AG09309 (cell line): ENCODE measurements at regions not wholly inside any gene's neighbourhood (a gene's known extent, or its start where the extent isn't known, plus 50 kb on each side); places are given as distances from the start of the nearest gene placed in this dataset.

Experiments used
- DNase-seq: peaks from one replicate; pipeline ENCODE4 v3.0.0-alpha.2; 2010; ENCODE audit warnings: low read depth
- H3K4me3 ChIP-seq: 2 replicates; pipeline ENCODE4 v1.5.1; 2011; ENCODE audit warnings: mild to moderate bottlenecking, low read depth, low read length, moderate library complexity; ENCODE audit not compliant: control insufficient read depth
- TF ChIP-seq, protein P1 (sequence below): IDR thresholded peaks from 2 replicates; pipeline ENCODE4 v1.5.1; 2011; ENCODE audit warnings: mild to moderate bottlenecking, low read depth, low read length, inconsistent platforms; ENCODE audit not compliant: insufficient read depth, control insufficient read depth; ENCODE audit errors: missing control alignments

- TF ChIP-seq, protein P1, sequence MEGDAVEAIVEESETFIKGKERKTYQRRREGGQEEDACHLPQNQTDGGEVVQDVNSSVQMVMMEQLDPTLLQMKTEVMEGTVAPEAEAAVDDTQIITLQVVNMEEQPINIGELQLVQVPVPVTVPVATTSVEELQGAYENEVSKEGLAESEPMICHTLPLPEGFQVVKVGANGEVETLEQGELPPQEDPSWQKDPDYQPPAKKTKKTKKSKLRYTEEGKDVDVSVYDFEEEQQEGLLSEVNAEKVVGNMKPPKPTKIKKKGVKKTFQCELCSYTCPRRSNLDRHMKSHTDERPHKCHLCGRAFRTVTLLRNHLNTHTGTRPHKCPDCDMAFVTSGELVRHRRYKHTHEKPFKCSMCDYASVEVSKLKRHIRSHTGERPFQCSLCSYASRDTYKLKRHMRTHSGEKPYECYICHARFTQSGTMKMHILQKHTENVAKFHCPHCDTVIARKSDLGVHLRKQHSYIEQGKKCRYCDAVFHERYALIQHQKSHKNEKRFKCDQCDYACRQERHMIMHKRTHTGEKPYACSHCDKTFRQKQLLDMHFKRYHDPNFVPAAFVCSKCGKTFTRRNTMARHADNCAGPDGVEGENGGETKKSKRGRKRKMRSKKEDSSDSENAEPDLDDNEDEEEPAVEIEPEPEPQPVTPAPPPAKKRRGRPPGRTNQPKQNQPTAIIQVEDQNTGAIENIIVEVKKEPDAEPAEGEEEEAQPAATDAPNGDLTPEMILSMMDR = no peak
- H3K4me3 ChIP-seq = no peak overlapping the region
- no peak for DNase-seq
Observed at GRCh38 chr10:62658516-62658915, 146.0 kb upstream of the ADO start.

DNA sequence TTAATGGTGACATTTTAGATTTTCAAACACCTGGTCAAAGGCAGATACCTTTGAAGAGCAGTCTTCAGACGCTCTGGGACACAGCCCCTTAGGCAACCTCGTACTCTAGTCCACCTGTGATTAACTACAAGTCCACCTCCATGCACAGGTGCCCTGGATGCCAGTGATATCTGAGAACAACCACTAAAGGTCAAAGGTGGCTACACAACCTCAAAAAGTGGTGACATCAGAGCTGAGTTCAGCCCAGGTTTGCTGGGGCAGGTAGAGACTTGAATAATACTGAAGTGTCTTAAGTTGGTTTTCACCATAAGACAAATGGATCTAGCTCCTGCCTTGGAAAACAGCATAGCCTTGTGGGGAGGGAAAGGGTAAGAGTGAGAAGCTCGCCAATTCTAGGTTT lies 143.4 kb upstream of the ADO start:
- TF ChIP-seq, protein P1 = no peak
- H3K4me3 ChIP-seq = no peak overlapping the region

DNA sequence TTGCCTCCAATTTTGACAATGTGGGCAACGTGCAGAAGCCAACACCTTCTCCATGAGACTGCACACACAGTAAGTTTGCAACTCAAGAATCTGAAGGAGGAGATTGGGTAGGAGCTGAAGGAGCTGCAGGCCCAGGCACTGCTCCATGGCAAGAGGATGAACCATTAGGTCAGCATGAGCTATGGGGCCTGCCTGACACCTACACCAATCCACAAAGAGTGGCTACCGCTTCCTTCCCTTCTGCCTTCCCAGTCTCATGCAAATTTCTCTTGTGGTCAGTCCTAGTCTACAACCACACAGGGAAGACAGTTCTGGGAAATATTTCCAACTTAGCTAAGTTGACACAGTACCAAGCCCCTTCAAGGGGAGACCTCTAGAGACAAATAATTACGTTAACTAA lies 142.0 kb upstream of the ADO start:
- no peak for DNase-seq
- no peak overlapping the region for H3K4me3 ChIP-seq
- TF ChIP-seq, protein P1 = no peak

More for the DNA sequence above, 143.4 kb upstream of the ADO start:
- DNase-seq = no peak

- H3K4me3 ChIP-seq = no peak overlapping the region
- DNase-seq = no peak
- TF ChIP-seq, protein P1 = no peak
Observed at GRCh38 chr10:62665771-62666170, 138.7 kb upstream of the ADO start.

DNA sequence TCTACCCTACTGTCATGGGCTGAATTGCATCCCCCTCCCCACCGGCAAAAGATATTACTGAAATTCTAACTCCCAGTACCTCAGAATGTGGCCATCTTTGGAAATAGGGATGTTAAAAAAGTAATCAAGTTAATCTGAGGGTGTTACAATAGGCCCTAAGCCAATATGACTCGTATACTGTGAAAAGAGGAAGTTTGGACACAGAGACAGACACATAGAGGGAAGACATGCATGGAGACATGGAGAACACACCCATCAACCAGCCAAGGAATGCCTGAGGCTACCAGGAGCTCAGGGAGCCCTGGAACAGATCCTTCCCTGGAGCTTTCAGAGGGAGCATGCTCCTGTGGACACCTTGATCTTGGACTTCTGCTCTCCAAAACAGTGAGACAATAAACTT lies 138.2 kb upstream of the ADO start:
- no peak for DNase-seq
- TF ChIP-seq, protein P1 = no peak
- H3K4me3 ChIP-seq = no peak overlapping the region

GRCh38 chr10:62669341-62669740 lies 135.2 kb upstream of the ADO start:
- DNase-seq = no peak
- TF ChIP-seq, protein P1 = no peak
- no peak overlapping the region for H3K4me3 ChIP-seq

- no peak overlapping the region for H3K4me3 ChIP-seq
- no peak for DNase-seq
- TF ChIP-seq, protein P1 = no peak
Observed at GRCh38 chr10:62671104-62671503, 133.4 kb upstream of the ADO start.
